Kidney (tissue), 13 donors: ENCODE measurements at regions not wholly inside any gene's neighbourhood (a gene's known extent, or its start where the extent isn't known, plus 50 kb on each side); places are given as distances from the start of the nearest gene placed in this dataset.

Source experiments
- DNase-seq, 5 donors: peaks; one replicate each; pipeline ENCODE4 v3.0.0-alpha.2; 2013 to 2020
- FAIRE-seq: peaks from 2 replicates; lab custom pipeline; 2012; peaks lifted over from hg19 to GRCh38; lab: Jason Lieb, UNC
- H3K27ac ChIP-seq, 2 donors: one replicate each; pipeline ENCODE4 v1.7.0; 2013; ENCODE audit warnings: low read depth in 2 of 2, low read length in 2 of 2, inconsistent platforms in 1 of 2
- H3K27me3 ChIP-seq: one replicate; pipeline ENCODE4 v1.7.1; 2013; ENCODE audit warnings: low read length, inconsistent platforms; ENCODE audit not compliant: control insufficient read depth, insufficient read depth
- H3K36me3 ChIP-seq, 3 donors: one replicate each; pipeline versions ENCODE4 v1.7.0 to v1.7.1; 2013; ENCODE audit warnings: low read length in 3 of 3, control low read depth in 1 of 3, inconsistent platforms in 1 of 3; ENCODE audit not compliant: insufficient read depth in 3 of 3, control insufficient read depth in 2 of 3
- H3K4me1 ChIP-seq, 3 donors: one replicate each; pipeline versions ENCODE4 v1.7.0 to v1.7.1; 2013; ENCODE audit warnings: low read length in 3 of 3, inconsistent platforms in 1 of 3, low read depth in 1 of 3; ENCODE audit not compliant: control insufficient read depth in 2 of 3, insufficient read depth in 2 of 3
- H3K4me3 ChIP-seq, 3 donors: one replicate each; pipeline versions ENCODE4 v1.7.0 to v1.8.1; 2013; ENCODE audit warnings: low read length in 3 of 3, control low read depth in 1 of 3, inconsistent platforms in 1 of 3
- H3K9ac ChIP-seq, 3 donors: one replicate each; pipeline versions ENCODE4 v1.7.0 to v1.7.1; 2013; ENCODE audit warnings: low read length in 3 of 3, control low read depth in 1 of 3, inconsistent platforms in 1 of 3
- H3K9me3 ChIP-seq, 3 donors: one replicate each; pipeline versions ENCODE4 v1.7.0 to v1.7.1; 2013; ENCODE audit warnings: low read length in 3 of 3, control low read depth in 1 of 3, inconsistent platforms in 1 of 3; ENCODE audit not compliant: control insufficient read depth in 2 of 3, insufficient read depth in 1 of 3
- intact Hi-C: fragments of 100-400 bp; cut with DNase I; formaldehyde crosslinking; loops from one replicate; pipeline ENCODE4 v1.11.1; 2022
- TF ChIP-seq, protein P1 (sequence below): IDR thresholded peaks from 3 replicates; pipeline ENCODE4 v1.5.1; 2012; ENCODE audit warnings: mild to moderate bottlenecking, moderate library complexity, borderline replicate concordance; ENCODE audit not compliant: insufficient read depth; ENCODE audit errors: extremely low read depth
- donor health status: control.
- donor health status: control.
- donor health status: control.
- donor health status: control.
- donor health status: control.
- donor health status: DM: yes; HTN: yes; CAD: no.
- donor health status: Normal renal cell carcinoma (clear cell type).

DNA sequence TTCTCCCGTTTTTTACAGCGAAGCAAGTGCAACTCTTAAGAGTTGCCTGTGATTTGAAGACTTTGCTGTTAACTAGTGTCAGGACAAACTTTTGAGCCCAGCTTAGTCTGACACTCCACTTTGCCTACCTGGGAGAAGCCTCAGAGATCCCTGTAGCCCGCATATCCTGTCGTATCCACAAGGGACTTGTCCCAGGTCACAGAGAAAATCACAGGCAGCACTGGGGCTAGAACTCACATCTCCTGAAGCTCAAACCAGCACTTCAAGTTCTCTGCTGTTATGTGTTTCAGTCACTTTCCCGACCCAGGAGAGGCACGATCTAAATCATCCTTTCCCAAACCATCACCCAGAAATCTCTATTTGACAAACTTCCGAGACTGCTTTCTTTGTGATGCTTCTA, 584.5 kb downstream of the ACTL7B start:
- H3K27me3 ChIP-seq: no peaks in the 10 kb centered on the region
- TF ChIP-seq, protein P1, sequence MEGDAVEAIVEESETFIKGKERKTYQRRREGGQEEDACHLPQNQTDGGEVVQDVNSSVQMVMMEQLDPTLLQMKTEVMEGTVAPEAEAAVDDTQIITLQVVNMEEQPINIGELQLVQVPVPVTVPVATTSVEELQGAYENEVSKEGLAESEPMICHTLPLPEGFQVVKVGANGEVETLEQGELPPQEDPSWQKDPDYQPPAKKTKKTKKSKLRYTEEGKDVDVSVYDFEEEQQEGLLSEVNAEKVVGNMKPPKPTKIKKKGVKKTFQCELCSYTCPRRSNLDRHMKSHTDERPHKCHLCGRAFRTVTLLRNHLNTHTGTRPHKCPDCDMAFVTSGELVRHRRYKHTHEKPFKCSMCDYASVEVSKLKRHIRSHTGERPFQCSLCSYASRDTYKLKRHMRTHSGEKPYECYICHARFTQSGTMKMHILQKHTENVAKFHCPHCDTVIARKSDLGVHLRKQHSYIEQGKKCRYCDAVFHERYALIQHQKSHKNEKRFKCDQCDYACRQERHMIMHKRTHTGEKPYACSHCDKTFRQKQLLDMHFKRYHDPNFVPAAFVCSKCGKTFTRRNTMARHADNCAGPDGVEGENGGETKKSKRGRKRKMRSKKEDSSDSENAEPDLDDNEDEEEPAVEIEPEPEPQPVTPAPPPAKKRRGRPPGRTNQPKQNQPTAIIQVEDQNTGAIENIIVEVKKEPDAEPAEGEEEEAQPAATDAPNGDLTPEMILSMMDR: no peak
- no peak overlapping the region for H3K9ac ChIP-seq
- intact Hi-C loops: no loop called here
- H3K9me3 ChIP-seq: no peaks in the 10 kb centered on the region
- no peak overlapping the region for H3K4me3 ChIP-seq
- H3K27ac ChIP-seq: no peak overlapping the region
- H3K36me3 ChIP-seq: no peaks in the 10 kb centered on the region
- H3K4me1 ChIP-seq: no peaks in the 10 kb centered on the region
- FAIRE-seq: no peak
- no peak for DNase-seq

- TF ChIP-seq, protein P1: no peak
- Histone ChIP-seq H3K4me1 (no peaks in the 10 kb centered on the region), H3K27ac (no peak overlapping the region), H3K27me3 (no peaks in the 10 kb centered on the region), H3K4me3 (no peak overlapping the region), H3K9ac (no peak overlapping the region), H3K36me3 (no peaks in the 10 kb centered on the region), H3K9me3 (no peaks in the 10 kb centered on the region)
- no peak for FAIRE-seq
- intact Hi-C loops: no loop called here
- DNase-seq: no peak
Observed at GRCh38 chr9:108270561-108270960, 585.2 kb downstream of the ACTL7B start.

DNA sequence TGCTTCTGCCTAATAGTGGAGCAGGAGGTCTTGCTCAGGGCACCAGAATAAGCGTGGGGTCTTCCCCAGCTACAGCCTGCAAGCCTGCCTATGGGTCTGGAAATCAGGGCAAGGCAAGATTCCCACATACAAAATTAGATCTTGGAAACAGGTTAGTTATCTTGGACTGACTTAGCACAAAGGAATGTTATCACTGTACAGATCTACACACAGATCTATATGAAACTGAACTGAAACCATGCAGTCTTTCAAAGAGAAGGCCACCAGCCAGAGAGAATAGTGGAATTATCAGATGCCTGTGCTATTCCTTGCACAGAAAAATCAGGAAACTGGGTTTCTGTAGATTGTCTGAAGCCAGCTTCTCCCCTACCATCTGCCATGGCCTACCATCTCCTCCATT, 585.7 kb downstream of the ACTL7B start:
- DNase-seq: no peak
- Histone ChIP-seq H3K9ac (no peak overlapping the region), H3K27ac (no peak overlapping the region), H3K4me1 (no peaks in the 10 kb centered on the region), H3K4me3 (no peak overlapping the region), H3K36me3 (no peaks in the 10 kb centered on the region), H3K9me3 (no peaks in the 10 kb centered on the region), H3K27me3 (no peaks in the 10 kb centered on the region)
- intact Hi-C loops: no loop called here
- TF ChIP-seq, protein P1: no peak
- no peak for FAIRE-seq

DNA sequence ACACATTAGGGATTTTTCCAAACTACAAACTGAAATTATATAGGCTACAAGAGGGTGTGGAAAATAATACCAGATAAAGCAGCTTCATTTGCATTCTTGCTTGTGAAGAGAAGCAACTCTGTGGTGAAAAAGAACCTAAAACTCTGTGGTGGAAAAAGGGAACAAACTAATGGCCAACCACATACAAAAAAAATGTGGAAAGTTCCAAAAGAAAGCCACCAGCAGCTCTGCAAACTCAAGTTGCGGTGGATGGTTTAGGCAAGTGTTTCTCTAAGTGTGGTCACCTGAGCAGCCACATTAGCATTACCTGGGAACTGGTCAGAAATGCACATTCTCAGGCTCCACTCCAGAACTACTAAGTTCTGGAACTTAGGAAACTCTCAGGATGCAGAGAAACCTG, 586.4 kb downstream of the ACTL7B start:
- FAIRE-seq: no peak
- intact Hi-C loops: no loop called here
- no peaks in the 10 kb centered on the region for H3K36me3 ChIP-seq
- H3K4me3 ChIP-seq: no peak overlapping the region
- no peak for DNase-seq
- H3K9me3 ChIP-seq: no peaks in the 10 kb centered on the region
- TF ChIP-seq, protein P1: no peak
- no peaks in the 10 kb centered on the region for H3K27me3 ChIP-seq
- no peak overlapping the region for H3K9ac ChIP-seq
- no peak overlapping the region for H3K27ac ChIP-seq
- H3K4me1 ChIP-seq: no peaks in the 10 kb centered on the region
